K562 (cell line): ENCODE measurements at regions not wholly inside any gene's neighbourhood (a gene's known extent, or its start where the extent isn't known, plus 50 kb on each side); places are given as distances from the start of the nearest gene placed in this dataset.

Experiments used
- ATAC-seq: fragments of 200-7000 bp; cut with Tn5 transposase; 3 replicates; pipeline ENCODE4 v1.9.1; 2020; ENCODE audit warnings: moderate library complexity
- BruUV-seq: library from RNA; stranded (reverse); fragments of 400-500 nt; replicated peaks from 2 replicates; lab custom pipeline; 2021; lab: Mats Ljungman, UMichigan
- CTCF ChIA-PET: fragments of 300-600 bp; formaldehyde crosslinking; extraction: SDS; loops from one replicate; lab custom pipeline; 2021; ENCODE audit warnings: low intra/inter-chr PET ratio; lab: Yijun Ruan, JAX
- POLR2A ChIA-PET: fragments of 300-600, 350-650 bp; sonication (Branson Sonifier 250); formaldehyde crosslinking; extraction: SDS; loops from one replicate; lab custom pipeline; 2021; ENCODE audit warnings: antibody characterized with exemption, inconsistent platforms; lab: Yijun Ruan, JAX
- DNase-seq, 4 experiments: peaks; one replicate each; pipeline versions ENCODE4 v3.0.0 to v3.0.0-alpha.2; 2011 to 2018; ENCODE audit warnings: low spot score in 3 of 4, mixed read lengths in 3 of 4; ENCODE audit errors: extremely low read depth in 1 of 4
- FAIRE-seq: peaks from 2 replicates; lab custom pipeline; 2011; peaks lifted over from hg19 to GRCh38; lab: Jason Lieb, UNC
- H2AFZ ChIP-seq: 2 replicates; pipeline ENCODE4 v1.6.0; 2011; ENCODE audit warnings: low read depth, low read length, control low read depth, inconsistent platforms
- H3K27ac ChIP-seq: fragments of 200-600 bp; 3 replicates; pipeline ENCODE4 v1.8.0; 2011; ENCODE audit warnings: low read depth, mild to moderate bottlenecking, control low read depth, inconsistent platforms, low read length, moderate library complexity, mixed read lengths; ENCODE audit errors: extremely low read depth
- H3K27me3 ChIP-seq, 2 experiments: fragments of 300-600 bp in 1 of 2; 2 replicates in 1 of 2; 3 replicates in 1 of 2; pipeline versions ENCODE4 v1.6.0 to v1.8.0; 2011; ENCODE audit warnings: inconsistent platforms in 2 of 2, low read length in 2 of 2, mild to moderate bottlenecking in 1 of 2, mixed read lengths in 1 of 2, moderate library complexity in 1 of 2; ENCODE audit not compliant: control insufficient read depth in 2 of 2, insufficient read depth in 2 of 2
- H3K36me3 ChIP-seq: fragments of 300-600 bp; 3 replicates; pipeline ENCODE4 v1.8.0; 2011; ENCODE audit warnings: mild to moderate bottlenecking, low read length, inconsistent platforms; ENCODE audit not compliant: control insufficient read depth, insufficient read depth
- H3K4me1 ChIP-seq, 2 experiments: fragments of 200-600 bp in 1 of 2; replicated peaks in 1 of 2; 2 replicates in 1 of 2; 3 replicates in 1 of 2; pipeline versions ENCODE4 v1.5.1 to v1.8.0; 2011; ENCODE audit warnings: inconsistent platforms in 2 of 2, low read length in 2 of 2, mild to moderate bottlenecking in 1 of 2, mixed read lengths in 1 of 2, moderate library complexity in 1 of 2; ENCODE audit not compliant: control insufficient read depth in 2 of 2, insufficient read depth in 2 of 2
- H3K4me2 ChIP-seq: 2 replicates; pipeline ENCODE4 v1.6.1; 2011; ENCODE audit warnings: low read length, control low read depth, inconsistent platforms, mixed read lengths; ENCODE audit not compliant: insufficient read depth
- H3K4me3 ChIP-seq: fragments of 200-600 bp; sonication (generic), shearing (Covaris generic); 2 replicates; pipeline ENCODE4 v1.5.1; 2016; ENCODE audit warnings: control low read depth, inconsistent platforms
- H3K79me2 ChIP-seq: fragments of 200-600 bp; 3 replicates; pipeline ENCODE4 v1.8.0; 2011; ENCODE audit warnings: low read length, inconsistent platforms; ENCODE audit not compliant: control insufficient read depth, insufficient read depth
- H3K9ac ChIP-seq, 2 experiments: 2 replicates each; pipeline versions ENCODE4 v1.6.0 to v1.6.1; 2011; ENCODE audit warnings: low read depth in 2 of 2, low read length in 2 of 2, control low read depth in 1 of 2, inconsistent platforms in 1 of 2, mild to moderate bottlenecking in 1 of 2, mixed read lengths in 1 of 2; ENCODE audit not compliant: insufficient read depth in 1 of 2
- H3K9me1 ChIP-seq: one replicate; pipeline ENCODE4 v1.6.0; 2011; ENCODE audit warnings: inconsistent platforms, mild to moderate bottlenecking, low read length, moderate library complexity; ENCODE audit not compliant: control insufficient read depth, insufficient read depth
- H3K9me3 ChIP-seq: replicated peaks from 2 replicates; pipeline ENCODE4 v1.5.1; 2011; ENCODE audit warnings: low read depth, low read length, inconsistent platforms; ENCODE audit not compliant: control insufficient read depth, insufficient read depth
- H4K20me1 ChIP-seq: replicated peaks from 2 replicates; pipeline ENCODE4 v1.6.1; 2011; ENCODE audit warnings: low read length, inconsistent platforms, mixed read lengths; ENCODE audit not compliant: control insufficient read depth, insufficient read depth
- DEAF1 ChIP-seq: fragments of 450-650 bp; formaldehyde crosslinking; IDR thresholded peaks from 2 replicates; pipeline ENCODE4 v1.4.0; 2020; ENCODE audit warnings: mild to moderate bottlenecking, moderate library complexity
- DNMT1 ChIP-seq: fragments of 450-650 bp; IDR thresholded peaks from 2 replicates; pipeline ENCODE4 v1.6.1; 2016; ENCODE audit warnings: antibody characterized with exemption, mild to moderate bottlenecking
- GATAD2A ChIP-seq: fragments of 450-650 bp; IDR thresholded peaks from 2 replicates; pipeline ENCODE4 v1.6.1; 2017
- JUN ChIP-seq, 2 experiments: sonication (generic) in 1 of 2; formaldehyde crosslinking in 1 of 2; IDR thresholded peaks; 2 replicates each; pipeline versions ENCODE4 v1.6.1 to v1.8.0; 2012 to 2022; ENCODE audit warnings: borderline replicate concordance in 2 of 2, mild to moderate bottlenecking in 2 of 2, improper control_type of control experiment in 1 of 2, low read depth in 1 of 2, low read length in 1 of 2, missing genetic modification reagents in 1 of 2
- MTA2 ChIP-seq: fragments of 450-650 bp; IDR thresholded peaks from 2 replicates; pipeline ENCODE4 v1.6.1; 2016; ENCODE audit warnings: low read depth
- MTF1 ChIP-seq: fragments of 250-450 bp; sonication (Bioruptor Pico); IDR thresholded peaks from 2 replicates; pipeline ENCODE4 v1.9.0; 2021; ENCODE audit warnings: moderate library complexity, mild to moderate bottlenecking, inconsistent platforms, borderline replicate concordance
- MXI1 ChIP-seq: IDR thresholded peaks from 2 replicates; pipeline ENCODE4 v1.6.1; 2011; ENCODE audit warnings: low read depth, mild to moderate bottlenecking, improper control_type of control experiment, low read length
- NONO ChIP-seq, 2 experiments: fragments of 200-400 bp in 1 of 2; fragments of 450-650 bp in 1 of 2; formaldehyde crosslinking in 1 of 2; IDR thresholded peaks; 2 replicates each; pipeline ENCODE4 v1.6.1; 2017; ENCODE audit warnings: low read depth in 2 of 2, mild to moderate bottlenecking in 2 of 2, moderate library complexity in 2 of 2, low read length in 1 of 2
- PKNOX1 ChIP-seq: fragments of 450-650 bp; IDR thresholded peaks from 2 replicates; pipeline ENCODE4 v1.6.1; 2016
- RBM34 ChIP-seq: fragments of 200-400 bp; formaldehyde crosslinking; IDR thresholded peaks from 2 replicates; pipeline ENCODE4 v1.6.1; 2018; ENCODE audit warnings: low read length, borderline replicate concordance; ENCODE audit not compliant: insufficient read depth
- SMAD4 ChIP-seq: fragments of 250-450 bp; sonication (Bioruptor Pico); conservative IDR thresholded peaks from 2 replicates; pipeline ENCODE4 v1.8.0; 2021; ENCODE audit warnings: inconsistent platforms, mild to moderate bottlenecking, moderate library complexity
- STAT5A ChIP-seq: IDR thresholded peaks from 2 replicates; pipeline ENCODE4 v1.6.1; 2012; ENCODE audit warnings: low read length, inconsistent platforms, borderline replicate concordance
- TBL1XR1 ChIP-seq, 2 experiments: IDR thresholded peaks; 2 replicates each; pipeline ENCODE4 v1.6.1; 2012; ENCODE audit warnings: improper control_type of control experiment in 2 of 2, low read length in 2 of 2, mild to moderate bottlenecking in 1 of 2
- THAP12 ChIP-seq: fragments of 250-450 bp; sonication (Bioruptor Pico); IDR thresholded peaks from 2 replicates; pipeline ENCODE4 v1.9.0; 2021; ENCODE audit warnings: mild to moderate bottlenecking, inconsistent platforms
- ZBTB26 ChIP-seq: fragments of 450-650 bp; formaldehyde crosslinking; IDR thresholded peaks from 2 replicates; pipeline ENCODE4 v1.4.0; 2022; ENCODE audit warnings: missing genetic modification characterization
- ZNF668 ChIP-seq: fragments of 250-450 bp; sonication (Bioruptor Pico); IDR thresholded peaks from 2 replicates; pipeline ENCODE4 v1.8.0; 2022; ENCODE audit warnings: mild to moderate bottlenecking, inconsistent platforms
- ZNF696 ChIP-seq: fragments of 250-450 bp; sonication (Bioruptor Pico); conservative IDR thresholded peaks from 2 replicates; pipeline ENCODE4 v1.4.0; 2020; ENCODE audit warnings: mild to moderate bottlenecking, moderate library complexity
- in situ Hi-C: fragments of 300-500 bp; cut with MboI; formaldehyde crosslinking; loops from 4 replicates; pipeline ENCODE4 v1.15.0; 2018; ENCODE audit warnings: inconsistent platforms, mixed read lengths
- intact Hi-C: fragments of 100-400 bp; cut with micrococcal nuclease; formaldehyde crosslinking; loops from 2 replicates; pipeline ENCODE4 v1.14.2; 2022

- TF ChIP-seq ZNF668 (CRISPR knock-in tag) (no peak), TBL1XR1 (IDR thresholded peaks at IDR 0.05; ENCODE audit: low read length in 2 of 2) (no peak), MXI1 (no peak), MTF1 (no peak), DNMT1 (no peak), PKNOX1 (no peak), ZNF696 (CRISPR knock-in tag) (no peak)
Observed at GRCh38 chr5:128885649-128886255, 79.5 kb upstream of the SLC27A6 start (continued).

GRCh38 chr5:128895122-128895521, 70.2 kb upstream of the SLC27A6 start:
- H3K4me3 ChIP-seq, result no peak overlapping the region
- no peaks in the 10 kb centered on the region for H3K79me2 ChIP-seq
- no peak overlapping the region for H3K4me2 ChIP-seq
- intact Hi-C loops, result no loop called here
- H3K9me3 ChIP-seq, result no peaks in the 10 kb centered on the region
- POLR2A ChIA-PET, result no interaction called here
- H3K27ac ChIP-seq, result no peak overlapping the region
- H3K9me1 ChIP-seq, result no peaks in the 10 kb centered on the region
- DNase-seq (no peak), FAIRE-seq (no peak), ATAC-seq (no peak)
- no peaks in the 10 kb centered on the region for H3K4me1 ChIP-seq
- in situ Hi-C loops, result no loop called here
- BruUV-seq, result no TSS peak
- H2AFZ ChIP-seq, result no peak overlapping the region
- no peak overlapping the region for H3K9ac ChIP-seq
- no peaks in the 10 kb centered on the region for H4K20me1 ChIP-seq
- CTCF ChIA-PET, result no interaction called here
- no peaks in the 10 kb centered on the region for H3K27me3 ChIP-seq
- H3K36me3 ChIP-seq, result no peaks in the 10 kb centered on the region
- no peak for TF ChIP-seq GATAD2A
- TF ChIP-seq SMAD4 (CRISPR knock-in tag), result no peak
- no peak for TF ChIP-seq THAP12
- no peak for TF ChIP-seq STAT5A
- no peak for TF ChIP-seq JUN (IDR thresholded peaks at IDR 0.05; ENCODE audit: borderline replicate concordance, low read depth, low read length)
- no peak for TF ChIP-seq JUN (CRISPR knock-in tag; IDR thresholded peaks at IDR 0.05; ENCODE audit: borderline replicate concordance)
- no peak for TF ChIP-seq DEAF1 (CRISPR knock-in tag)
- TF ChIP-seq MTA2, result no peak
- no peak for TF ChIP-seq ZBTB26
- no peak for TF ChIP-seq NONO (IDR thresholded peaks at IDR 0.05; ENCODE audit: low read depth in 2 of 2, low read length in 1 of 2)
- no peak for TF ChIP-seq RBM34
